ENCODE measurements at regions not wholly inside any gene's neighbourhood (a gene's known extent, or its start where the extent isn't known, plus 50 kb on each side); places are given as distances from the start of the nearest gene placed in this dataset.
"Not testable (repeated sequence)": the region's sequence is repeated elsewhere in the genome, so short reads cannot be mapped to it uniquely, and the experiment has no call there.

DNA sequence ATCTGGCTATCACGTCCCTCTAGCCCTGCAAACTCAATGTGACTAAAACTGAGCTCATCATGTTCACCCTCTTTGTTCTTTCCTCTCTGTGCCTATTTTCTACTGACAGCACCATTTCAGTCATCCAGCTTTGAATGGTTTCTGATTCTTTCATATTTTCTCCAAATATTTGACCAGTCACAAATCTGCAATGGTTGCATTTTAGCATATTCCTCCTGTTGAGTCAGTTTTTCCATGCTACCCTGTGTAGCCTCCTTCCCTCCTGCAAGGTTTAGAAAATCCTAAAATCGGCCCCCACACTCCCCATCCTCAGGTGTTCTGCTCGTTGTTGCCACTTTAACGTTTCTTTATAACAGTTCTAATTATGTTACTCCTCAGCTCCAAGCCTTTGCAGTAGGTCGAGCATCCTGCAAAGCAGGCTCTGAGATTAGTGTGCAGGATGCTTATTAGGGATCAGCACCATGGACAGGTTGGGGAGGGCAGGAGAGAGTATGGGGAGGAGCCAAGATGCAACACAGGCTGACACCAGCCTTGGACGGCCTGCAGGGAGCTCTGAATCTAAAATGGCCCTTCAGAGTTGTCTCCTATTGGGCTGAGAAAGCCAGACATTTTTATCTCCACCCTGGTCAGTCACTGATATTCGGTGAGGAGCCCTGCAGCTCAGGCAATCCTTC is 531.0 kb upstream of the COBL start:
- Histone ChIP-seq H3K4me3 (ENCODE audit: control insufficient read depth in 1 of 7, extremely low read depth in 1 of 7, insufficient read depth in 4 of 7, low read depth in 2 of 7, low read length in 6 of 7) (no peak overlapping the region), H3K9me3 (ENCODE audit: control extremely low read depth in 1 of 5, control insufficient read depth in 4 of 5, insufficient read depth in 2 of 5, low read depth in 1 of 5, low read length in 4 of 5) (no peaks in the 10 kb centered on the region), H3K27me3 (replicated peaks in 2 of 5; ENCODE audit: control insufficient read depth in 4 of 5, insufficient read depth in 5 of 5, low read length in 4 of 5) (no peaks in the 10 kb centered on the region), H3K27ac (ENCODE audit: insufficient read depth in 1 of 2, low read depth in 1 of 2, low read length in 2 of 2, poor library complexity in 1 of 2, severe bottlenecking in 2 of 2) (no peak overlapping the region), H3K4me1 (ENCODE audit: control extremely low read depth in 1 of 4, control insufficient read depth in 4 of 4, insufficient read depth in 4 of 4, low read length in 3 of 4) (no peaks in the 10 kb centered on the region), H3K36me3 (ENCODE audit: control insufficient read depth in 4 of 4, insufficient read depth in 4 of 4, low read length in 3 of 4) (no peaks in the 10 kb centered on the region)
- no peak for DNase-seq
- POLR2A ChIA-PET, result no interaction called here
- CTCF ChIA-PET, result no interaction called here
- WGBS (ENCODE audit: insufficient coverage), result 65% methylated on average over 7 of the region's 7 CpGs

DNA sequence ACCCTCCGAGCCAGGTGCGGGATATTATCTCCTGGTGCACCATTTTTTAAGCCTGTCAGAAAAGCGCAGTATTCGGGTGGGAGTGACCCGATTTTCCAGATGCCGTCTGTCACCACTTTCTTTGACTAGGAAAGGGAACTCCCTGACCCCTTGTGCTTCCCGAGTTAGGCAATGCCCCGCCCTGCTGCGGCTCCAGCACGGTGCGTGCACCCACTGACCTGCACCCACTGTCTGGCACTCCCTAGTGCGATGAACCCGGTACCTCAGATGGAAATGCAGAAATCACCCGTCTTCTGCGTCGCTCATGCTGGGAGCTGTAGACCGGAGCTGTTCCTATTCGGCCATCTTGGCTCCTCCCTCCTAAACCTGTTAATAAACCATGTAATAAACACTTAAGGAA is 522.5 kb upstream of the COBL start:
- H3K4me3 ChIP-seq (ENCODE audit: control insufficient read depth in 1 of 7, extremely low read depth in 1 of 7, insufficient read depth in 4 of 7, low read depth in 2 of 7, low read length in 6 of 7); H3K9me3 ChIP-seq (ENCODE audit: control extremely low read depth in 1 of 5, control insufficient read depth in 4 of 5, insufficient read depth in 2 of 5, low read depth in 1 of 5, low read length in 4 of 5); H3K27ac ChIP-seq (ENCODE audit: insufficient read depth in 1 of 2, low read depth in 1 of 2, low read length in 2 of 2, poor library complexity in 1 of 2, severe bottlenecking in 2 of 2); CTCF ChIA-PET; H3K27me3 ChIP-seq (replicated peaks in 2 of 5; ENCODE audit: control insufficient read depth in 4 of 5, insufficient read depth in 5 of 5, low read length in 4 of 5); H3K4me1 ChIP-seq (ENCODE audit: control extremely low read depth in 1 of 4, control insufficient read depth in 4 of 4, insufficient read depth in 4 of 4, low read length in 3 of 4); DNase-seq; H3K36me3 ChIP-seq (ENCODE audit: control insufficient read depth in 4 of 4, insufficient read depth in 4 of 4, low read length in 3 of 4); POLR2A ChIA-PET: not testable (repeated sequence)
- WGBS (ENCODE audit: insufficient coverage), result 94% methylated on average over 11 of the region's 18 CpGs

DNA sequence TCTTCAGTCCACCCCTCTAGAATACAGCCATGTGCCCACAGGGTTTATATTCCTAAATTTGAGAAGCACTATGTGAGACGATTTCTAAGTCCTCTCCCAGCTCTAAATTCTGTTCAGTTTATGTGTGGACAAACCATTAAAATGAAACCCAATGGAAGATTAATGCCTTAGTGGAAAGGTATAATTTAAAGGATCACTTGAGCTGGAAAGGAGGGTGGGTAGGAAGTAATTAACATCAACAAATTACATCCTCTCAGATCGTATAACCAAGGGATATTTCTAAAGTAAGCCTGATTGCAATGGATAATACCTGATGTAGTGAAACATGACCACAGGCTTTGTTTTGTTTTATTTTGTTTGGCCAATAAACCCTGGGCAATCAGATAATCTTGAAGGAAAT is 511.0 kb upstream of the COBL start:
- H3K27me3 ChIP-seq (replicated peaks in 2 of 5; ENCODE audit: control insufficient read depth in 4 of 5, insufficient read depth in 5 of 5, low read length in 4 of 5), result no peaks in the 10 kb centered on the region
- ChIA-PET CTCF (no interaction called here), POLR2A (no interaction called here)
- 100% methylated on average over 1 of the region's 2 CpGs for WGBS (ENCODE audit: insufficient coverage)
- H3K4me3 ChIP-seq (ENCODE audit: control insufficient read depth in 1 of 7, extremely low read depth in 1 of 7, insufficient read depth in 4 of 7, low read depth in 2 of 7, low read length in 6 of 7), result no peak overlapping the region
- H3K27ac ChIP-seq (ENCODE audit: insufficient read depth in 1 of 2, low read depth in 1 of 2, low read length in 2 of 2, poor library complexity in 1 of 2, severe bottlenecking in 2 of 2), result no peak overlapping the region
- H3K36me3 ChIP-seq (ENCODE audit: control insufficient read depth in 4 of 4, insufficient read depth in 4 of 4, low read length in 3 of 4), result no peaks in the 10 kb centered on the region
- no peaks in the 10 kb centered on the region for H3K4me1 ChIP-seq (ENCODE audit: control extremely low read depth in 1 of 4, control insufficient read depth in 4 of 4, insufficient read depth in 4 of 4, low read length in 3 of 4)
- H3K9me3 ChIP-seq (ENCODE audit: control extremely low read depth in 1 of 5, control insufficient read depth in 4 of 5, insufficient read depth in 2 of 5, low read depth in 1 of 5, low read length in 4 of 5), result peaks cover 0 to 3% (median 0%) of the 10 kb centered on the region in 5 experiments
- DNase-seq, result no peak

DNA sequence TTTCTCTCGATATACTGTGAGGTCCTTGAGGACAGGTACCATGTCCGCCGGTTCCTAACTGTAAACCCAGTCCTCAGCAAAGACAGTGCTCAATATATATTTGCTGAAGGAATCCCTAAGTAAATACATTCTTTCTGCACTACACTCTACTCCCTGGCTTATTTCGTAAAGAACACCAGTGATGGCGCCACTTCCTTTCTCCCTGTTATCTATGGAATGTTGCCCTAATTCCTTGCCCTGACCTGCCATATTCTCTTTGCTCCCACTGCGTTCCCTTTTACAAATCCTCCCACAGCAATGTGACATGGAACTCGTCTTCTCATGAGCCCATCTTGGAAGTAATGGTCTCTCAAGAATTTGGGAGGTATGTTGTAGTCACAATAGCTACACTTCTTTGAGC is 507.4 kb upstream of the COBL start:
- Histone ChIP-seq H3K9me3 (ENCODE audit: control extremely low read depth in 1 of 5, control insufficient read depth in 4 of 5, insufficient read depth in 2 of 5, low read depth in 1 of 5, low read length in 4 of 5) (peaks cover 0 to 3% (median 0%) of the 10 kb centered on the region in 5 experiments), H3K27ac (ENCODE audit: insufficient read depth in 1 of 2, low read depth in 1 of 2, low read length in 2 of 2, poor library complexity in 1 of 2, severe bottlenecking in 2 of 2) (no peak overlapping the region), H3K36me3 (ENCODE audit: control insufficient read depth in 4 of 4, insufficient read depth in 4 of 4, low read length in 3 of 4) (no peaks in the 10 kb centered on the region), H3K27me3 (replicated peaks in 2 of 5; ENCODE audit: control insufficient read depth in 4 of 5, insufficient read depth in 5 of 5, low read length in 4 of 5) (no peaks in the 10 kb centered on the region), H3K4me3 (ENCODE audit: control insufficient read depth in 1 of 7, extremely low read depth in 1 of 7, insufficient read depth in 4 of 7, low read depth in 2 of 7, low read length in 6 of 7) (no peak overlapping the region), H3K4me1 (ENCODE audit: control extremely low read depth in 1 of 4, control insufficient read depth in 4 of 4, insufficient read depth in 4 of 4, low read length in 3 of 4) (no peaks in the 10 kb centered on the region)
- WGBS (ENCODE audit: insufficient coverage), result 96% methylated on average over 5 of the region's 7 CpGs
- ChIA-PET CTCF (no interaction called here), POLR2A (no interaction called here)
- DNase-seq, result no peak

DNA sequence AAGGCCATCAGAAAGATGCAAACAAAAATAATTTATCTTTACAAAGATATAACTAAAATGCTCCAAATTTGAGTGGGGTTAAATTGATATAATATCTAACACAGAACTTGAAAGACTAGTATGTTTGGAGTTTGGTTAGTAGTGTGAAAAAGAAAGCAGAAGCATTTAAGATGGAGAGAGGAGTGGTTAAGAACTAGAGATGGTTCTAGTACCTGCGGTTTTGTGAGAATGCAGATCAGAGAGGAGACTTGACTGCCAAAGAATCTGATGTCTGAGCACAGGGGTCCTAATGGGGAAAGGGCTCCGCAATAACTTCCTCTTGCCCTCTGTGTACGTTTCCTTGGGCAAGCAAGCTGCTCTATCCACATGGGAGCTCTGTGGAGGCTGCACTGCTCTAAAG is 506.8 kb upstream of the COBL start:
- Histone ChIP-seq H3K27me3 (replicated peaks in 2 of 5; ENCODE audit: control insufficient read depth in 4 of 5, insufficient read depth in 5 of 5, low read length in 4 of 5) (no peaks in the 10 kb centered on the region), H3K4me3 (ENCODE audit: control insufficient read depth in 1 of 7, extremely low read depth in 1 of 7, insufficient read depth in 4 of 7, low read depth in 2 of 7, low read length in 6 of 7) (no peak overlapping the region), H3K27ac (ENCODE audit: insufficient read depth in 1 of 2, low read depth in 1 of 2, low read length in 2 of 2, poor library complexity in 1 of 2, severe bottlenecking in 2 of 2) (no peak overlapping the region), H3K9me3 (ENCODE audit: control extremely low read depth in 1 of 5, control insufficient read depth in 4 of 5, insufficient read depth in 2 of 5, low read depth in 1 of 5, low read length in 4 of 5) (peaks cover 0 to 2% (median 1%) of the 10 kb centered on the region in 5 experiments), H3K36me3 (ENCODE audit: control insufficient read depth in 4 of 4, insufficient read depth in 4 of 4, low read length in 3 of 4) (no peaks in the 10 kb centered on the region), H3K4me1 (ENCODE audit: control extremely low read depth in 1 of 4, control insufficient read depth in 4 of 4, insufficient read depth in 4 of 4, low read length in 3 of 4) (no peaks in the 10 kb centered on the region)
- DNase-seq, result no peak
- WGBS (ENCODE audit: insufficient coverage), result 83% methylated on average over 3 of the region's 3 CpGs
- ChIA-PET CTCF (no interaction called here), POLR2A (no interaction called here)

DNA sequence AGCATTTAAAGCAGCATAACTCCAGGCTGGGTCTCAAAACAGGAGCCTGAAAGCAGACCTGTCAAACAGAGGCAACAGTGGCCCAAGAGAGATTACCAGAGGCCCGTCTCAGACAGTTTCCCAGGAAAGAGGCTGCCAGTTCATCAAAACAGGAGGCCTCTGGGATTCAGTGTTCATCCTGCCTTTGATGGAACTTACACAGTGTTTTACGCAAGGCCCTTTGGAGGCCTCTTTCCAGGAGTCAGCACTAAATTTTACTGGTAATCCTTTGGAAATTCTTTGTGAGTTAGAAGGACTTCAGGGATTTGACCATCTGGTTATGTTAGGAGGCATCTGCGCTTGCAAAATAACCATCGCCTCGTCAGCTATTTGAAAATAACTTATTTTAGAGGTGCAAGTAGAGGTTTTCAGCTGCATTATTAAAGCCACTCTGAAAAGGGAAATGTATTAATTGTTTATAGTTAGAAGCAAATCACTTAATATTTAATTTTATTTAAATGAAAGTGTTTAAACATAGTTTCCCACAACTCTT is 501.2 kb upstream of the COBL start:
- CTCF ChIA-PET, result no interaction called here
- H3K27ac ChIP-seq (ENCODE audit: insufficient read depth in 1 of 2, low read depth in 1 of 2, low read length in 2 of 2, poor library complexity in 1 of 2, severe bottlenecking in 2 of 2), result no peak overlapping the region
- no peaks in the 10 kb centered on the region for H3K27me3 ChIP-seq (replicated peaks in 2 of 5; ENCODE audit: control insufficient read depth in 4 of 5, insufficient read depth in 5 of 5, low read length in 4 of 5)
- no peak overlapping the region for H3K4me3 ChIP-seq (ENCODE audit: control insufficient read depth in 1 of 7, extremely low read depth in 1 of 7, insufficient read depth in 4 of 7, low read depth in 2 of 7, low read length in 6 of 7)
- POLR2A ChIA-PET, result no interaction called here
- DNase-seq, result no peak
- WGBS (ENCODE audit: insufficient coverage), result 80% methylated on average over 3 of the region's 5 CpGs
- no peaks in the 10 kb centered on the region for H3K36me3 ChIP-seq (ENCODE audit: control insufficient read depth in 4 of 4, insufficient read depth in 4 of 4, low read length in 3 of 4)
- no peaks in the 10 kb centered on the region for H3K4me1 ChIP-seq (ENCODE audit: control extremely low read depth in 1 of 4, control insufficient read depth in 4 of 4, insufficient read depth in 4 of 4, low read length in 3 of 4)
- H3K9me3 ChIP-seq (ENCODE audit: control extremely low read depth in 1 of 5, control insufficient read depth in 4 of 5, insufficient read depth in 2 of 5, low read depth in 1 of 5, low read length in 4 of 5), result peaks cover 0 to 5% (median 0%) of the 10 kb centered on the region in 5 experiments

DNA sequence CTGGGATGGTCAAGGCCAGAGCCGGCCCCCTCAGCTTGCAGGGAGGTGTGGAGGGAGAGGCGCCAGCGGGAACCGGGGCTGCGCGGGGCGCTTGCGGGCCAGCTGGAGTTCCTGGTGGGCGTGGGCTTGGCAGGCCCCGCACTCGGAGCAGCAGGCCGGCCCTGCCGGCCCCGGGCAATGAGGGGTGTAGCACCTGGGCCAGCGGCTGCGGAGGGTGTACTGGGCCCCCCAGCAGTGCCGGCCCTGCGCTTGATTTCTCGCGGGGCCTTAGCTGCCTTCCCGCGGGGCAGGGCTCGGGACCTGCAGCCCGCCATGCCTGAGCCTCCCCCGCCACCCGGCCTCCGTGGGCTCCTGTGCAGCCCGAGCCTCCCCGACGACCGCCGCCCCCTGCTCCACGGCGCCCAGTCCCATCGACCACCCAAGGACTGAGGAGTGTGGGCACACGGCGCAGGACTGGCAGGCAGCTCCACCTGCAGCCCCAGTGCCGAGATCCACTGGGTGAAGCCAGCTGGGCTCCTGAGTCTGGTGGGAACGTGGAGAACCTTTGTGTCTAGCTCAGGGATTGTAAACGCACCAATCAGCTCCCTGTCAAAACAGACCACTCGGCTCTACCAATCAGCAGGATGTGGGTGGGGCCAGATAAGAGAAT is 489.3 kb upstream of the COBL start:
- H3K27ac ChIP-seq (ENCODE audit: insufficient read depth in 1 of 2, low read depth in 1 of 2, low read length in 2 of 2, poor library complexity in 1 of 2, severe bottlenecking in 2 of 2); H3K4me3 ChIP-seq (ENCODE audit: control insufficient read depth in 1 of 7, extremely low read depth in 1 of 7, insufficient read depth in 4 of 7, low read depth in 2 of 7, low read length in 6 of 7); H3K36me3 ChIP-seq (ENCODE audit: control insufficient read depth in 4 of 4, insufficient read depth in 4 of 4, low read length in 3 of 4); H3K9me3 ChIP-seq (ENCODE audit: control extremely low read depth in 1 of 5, control insufficient read depth in 4 of 5, insufficient read depth in 2 of 5, low read depth in 1 of 5, low read length in 4 of 5); CTCF ChIA-PET; H3K27me3 ChIP-seq (replicated peaks in 2 of 5; ENCODE audit: control insufficient read depth in 4 of 5, insufficient read depth in 5 of 5, low read length in 4 of 5); POLR2A ChIA-PET; H3K4me1 ChIP-seq (ENCODE audit: control extremely low read depth in 1 of 4, control insufficient read depth in 4 of 4, insufficient read depth in 4 of 4, low read length in 3 of 4); DNase-seq: not testable (repeated sequence)
- WGBS (ENCODE audit: insufficient coverage), result 95% methylated on average over 36 of the region's 41 CpGs
